GM12864 (cell line): ENCODE measurements at regions not wholly inside any gene's neighbourhood (a gene's known extent, or its start where the extent isn't known, plus 50 kb on each side); places are given as distances from the start of the nearest gene placed in this dataset.

ENCODE experiments used
- DNase-seq: peaks from one replicate; pipeline ENCODE4 v3.0.0-alpha.2; 2011; ENCODE audit warnings: low read depth
- H3K4me3 ChIP-seq: 2 replicates; pipeline ENCODE4 v1.5.1; 2011; ENCODE audit warnings: mild to moderate bottlenecking, low read depth, low read length, control low read depth
- TF ChIP-seq, protein P1 (sequence below): IDR thresholded peaks from 2 replicates; pipeline ENCODE4 v1.5.1; 2011; ENCODE audit warnings: low read depth, mild to moderate bottlenecking, moderate library complexity, low read length, control low read depth, inconsistent platforms; ENCODE audit errors: missing control alignments

DNA sequence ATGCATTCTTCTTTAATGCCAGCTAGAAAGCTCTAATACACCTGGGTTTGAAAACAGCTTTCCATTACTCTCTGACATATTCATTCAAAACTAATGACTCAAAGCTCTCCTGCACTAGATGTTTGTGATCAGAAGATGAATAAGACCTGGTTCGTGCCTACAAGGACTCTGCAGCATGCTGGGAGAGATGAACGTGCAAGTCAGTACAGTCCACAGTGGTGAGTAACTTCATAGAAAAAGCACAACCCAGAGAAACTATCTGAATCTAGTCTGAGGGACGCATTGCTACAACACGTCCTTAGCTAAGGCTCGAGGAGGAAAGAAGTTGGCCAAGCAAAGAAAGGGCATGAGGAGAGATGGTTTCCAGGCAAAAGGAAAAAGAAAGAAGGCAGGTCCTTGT lies 234.3 kb downstream of the OSR1 start:
- H3K4me3 ChIP-seq = no peak overlapping the region
- TF ChIP-seq, protein P1, sequence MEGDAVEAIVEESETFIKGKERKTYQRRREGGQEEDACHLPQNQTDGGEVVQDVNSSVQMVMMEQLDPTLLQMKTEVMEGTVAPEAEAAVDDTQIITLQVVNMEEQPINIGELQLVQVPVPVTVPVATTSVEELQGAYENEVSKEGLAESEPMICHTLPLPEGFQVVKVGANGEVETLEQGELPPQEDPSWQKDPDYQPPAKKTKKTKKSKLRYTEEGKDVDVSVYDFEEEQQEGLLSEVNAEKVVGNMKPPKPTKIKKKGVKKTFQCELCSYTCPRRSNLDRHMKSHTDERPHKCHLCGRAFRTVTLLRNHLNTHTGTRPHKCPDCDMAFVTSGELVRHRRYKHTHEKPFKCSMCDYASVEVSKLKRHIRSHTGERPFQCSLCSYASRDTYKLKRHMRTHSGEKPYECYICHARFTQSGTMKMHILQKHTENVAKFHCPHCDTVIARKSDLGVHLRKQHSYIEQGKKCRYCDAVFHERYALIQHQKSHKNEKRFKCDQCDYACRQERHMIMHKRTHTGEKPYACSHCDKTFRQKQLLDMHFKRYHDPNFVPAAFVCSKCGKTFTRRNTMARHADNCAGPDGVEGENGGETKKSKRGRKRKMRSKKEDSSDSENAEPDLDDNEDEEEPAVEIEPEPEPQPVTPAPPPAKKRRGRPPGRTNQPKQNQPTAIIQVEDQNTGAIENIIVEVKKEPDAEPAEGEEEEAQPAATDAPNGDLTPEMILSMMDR = no peak
- no peak for DNase-seq

DNA sequence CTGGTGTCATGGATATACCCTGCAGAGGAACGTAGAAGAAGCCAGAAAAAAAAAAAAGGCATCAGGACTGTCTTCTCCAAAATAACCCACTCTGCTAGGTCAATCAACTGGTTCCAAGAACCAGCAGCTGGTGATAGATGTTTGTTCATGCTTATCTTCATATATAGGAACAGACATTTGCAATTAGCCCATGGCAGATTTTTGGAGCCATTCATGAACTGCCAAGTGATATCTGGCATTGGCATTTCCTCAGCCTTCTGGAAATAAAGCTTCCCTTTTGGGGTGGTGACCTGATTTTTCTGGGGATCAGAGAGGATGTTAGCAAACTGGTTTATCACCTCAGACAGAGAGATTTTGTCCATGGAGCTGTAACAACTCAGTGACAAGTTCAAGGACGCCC lies 234.9 kb downstream of the OSR1 start:
- TF ChIP-seq, protein P1 = no peak
- H3K4me3 ChIP-seq = no peak overlapping the region
- DNase-seq = no peak

DNA sequence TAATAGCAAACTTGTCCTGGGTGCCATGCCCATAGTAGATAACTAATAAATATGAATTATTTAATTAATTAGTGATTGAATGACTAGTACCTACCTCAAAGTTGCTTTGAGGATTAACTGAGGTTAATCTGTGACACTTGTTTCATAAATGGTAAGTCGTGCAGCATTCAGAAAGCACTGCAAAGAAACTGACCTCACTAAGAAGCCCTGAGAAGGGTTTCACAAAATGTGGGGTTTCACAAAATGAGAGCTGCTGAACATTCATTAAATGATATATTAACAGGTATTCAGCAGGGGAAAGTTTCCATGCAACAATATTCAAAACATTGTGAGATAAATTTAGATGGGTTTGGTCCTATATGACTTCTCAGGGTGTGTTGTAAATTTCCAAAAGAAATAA lies 236.2 kb downstream of the OSR1 start:
- H3K4me3 ChIP-seq = no peak overlapping the region
- no peak for DNase-seq
- TF ChIP-seq, protein P1 = no peak

- DNase-seq = no peak
- TF ChIP-seq, protein P1 = no peak
- no peak overlapping the region for H3K4me3 ChIP-seq
Observed at GRCh38 chr2:19120941-19121750, 237.3 kb downstream of the OSR1 start.

- DNase-seq = no peak
- TF ChIP-seq, protein P1 = no peak
- no peak overlapping the region for H3K4me3 ChIP-seq
Observed at GRCh38 chr2:19120181-19120580, 238.2 kb downstream of the OSR1 start.

DNA sequence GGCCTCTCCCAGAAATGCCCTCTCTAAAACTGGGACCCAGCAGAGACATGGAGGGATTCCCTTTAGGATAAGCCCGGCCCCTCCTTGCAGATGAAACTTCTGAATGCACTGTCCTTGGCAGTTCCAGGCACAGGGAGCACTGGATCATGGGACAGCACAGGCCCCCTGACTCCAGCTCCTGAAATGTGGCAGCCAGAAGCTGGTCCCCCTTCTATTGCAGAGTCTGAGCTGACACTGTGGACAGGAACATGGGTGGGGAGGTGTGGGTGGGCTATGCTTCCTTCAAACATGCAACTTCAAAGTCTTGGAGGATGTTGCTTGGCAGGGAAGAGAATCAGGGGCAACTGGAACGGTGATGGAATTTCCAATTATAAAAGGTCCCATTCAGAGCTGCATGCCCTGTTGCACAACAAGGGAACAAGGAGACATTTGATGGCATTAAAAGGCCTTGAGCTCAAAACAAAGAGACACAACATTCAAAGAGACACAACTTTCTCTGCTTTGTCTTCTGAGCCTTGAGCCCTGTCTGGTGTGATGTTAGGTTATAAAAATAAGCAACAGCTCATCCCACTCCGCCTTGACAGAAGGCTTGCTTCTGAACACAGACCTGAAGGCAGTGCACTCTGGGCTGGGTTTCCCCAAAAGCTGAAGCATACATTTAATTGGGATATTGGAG lies 239.0 kb downstream of the OSR1 start:
- no peak overlapping the region for H3K4me3 ChIP-seq
- DNase-seq = no peak
- TF ChIP-seq, protein P1 = no peak
